Liver (tissue), 8 donors: ENCODE measurements at regions not wholly inside any gene's neighbourhood (a gene's known extent, or its start where the extent isn't known, plus 50 kb on each side); places are given as distances from the start of the nearest gene placed in this dataset.

Source experiments
- DNase-seq: peaks from one replicate; pipeline ENCODE4 v3.0.0-alpha.2; 2017; ENCODE audit warnings: low spot score
- H3K27ac ChIP-seq, 2 donors: one replicate each; pipeline ENCODE4 v1.7.0; 2013; ENCODE audit warnings: inconsistent platforms in 2 of 2, low read length in 2 of 2, control low read depth in 1 of 2, low read depth in 1 of 2, mild to moderate bottlenecking in 1 of 2
- H3K27me3 ChIP-seq, 4 donors: one replicate each; pipeline versions ENCODE4 v1.6.1 to v1.7.0; 2013; ENCODE audit warnings: low read length in 3 of 4, inconsistent platforms in 1 of 4, mild to moderate bottlenecking in 1 of 4, moderate library complexity in 1 of 4; ENCODE audit not compliant: control insufficient read depth in 4 of 4, insufficient read depth in 4 of 4
- H3K36me3 ChIP-seq, 4 donors: one replicate each; pipeline versions ENCODE4 v1.6.1 to v1.7.0; 2013; ENCODE audit warnings: low read length in 3 of 4, mild to moderate bottlenecking in 3 of 4, low read depth in 1 of 4, moderate library complexity in 1 of 4; ENCODE audit not compliant: control insufficient read depth in 4 of 4, insufficient read depth in 3 of 4
- H3K4me1 ChIP-seq, 4 donors: one replicate each; pipeline versions ENCODE4 v1.6.1 to v1.7.0; 2013; ENCODE audit warnings: low read length in 3 of 4, mild to moderate bottlenecking in 3 of 4, moderate library complexity in 1 of 4; ENCODE audit not compliant: control insufficient read depth in 4 of 4, insufficient read depth in 4 of 4
- H3K4me3 ChIP-seq, 3 donors: one replicate each; pipeline versions ENCODE4 v1.6.1 to v1.7.0; 2013; ENCODE audit warnings: low read length in 3 of 3, control low read depth in 1 of 3, low read depth in 1 of 3, mild to moderate bottlenecking in 1 of 3
- H3K9ac ChIP-seq, 2 donors: one replicate each; pipeline ENCODE4 v1.7.0; 2013; ENCODE audit warnings: low read length in 2 of 2, mild to moderate bottlenecking in 2 of 2, moderate library complexity in 2 of 2, control low read depth in 1 of 2, low read depth in 1 of 2
- H3K9me3 ChIP-seq, 4 donors: one replicate each; pipeline versions ENCODE4 v1.6.1 to v1.7.0; 2013; ENCODE audit warnings: low read length in 3 of 4; ENCODE audit not compliant: control insufficient read depth in 4 of 4
- FOXA1 ChIP-seq: IDR thresholded peaks from 2 replicates; pipeline ENCODE4 v1.6.1; 2016; ENCODE audit warnings: antibody characterized with exemption
- GABPA ChIP-seq, 2 donors: IDR thresholded peaks in 1 of 2; conservative IDR thresholded peaks in 1 of 2; 2 replicates each; pipeline ENCODE4 v1.6.1; 2016; ENCODE audit warnings: antibody characterized with exemption in 2 of 2, mild to moderate bottlenecking in 1 of 2, moderate library complexity in 1 of 2
- JUND ChIP-seq, 2 donors: IDR thresholded peaks; 2 replicates each; pipeline ENCODE4 v1.6.1; 2016; ENCODE audit warnings: antibody characterized with exemption in 2 of 2
- RAD21 ChIP-seq, 2 donors: IDR thresholded peaks; 2 replicates each; pipeline ENCODE4 v1.6.1; 2016; ENCODE audit warnings: antibody characterized with exemption in 2 of 2, mild to moderate bottlenecking in 2 of 2
- RXRA ChIP-seq, 2 donors: IDR thresholded peaks; 2 replicates each; pipeline ENCODE4 v1.6.1; 2017 to 2018; ENCODE audit warnings: antibody characterized with exemption in 2 of 2, mild to moderate bottlenecking in 1 of 2
- SP1 ChIP-seq: IDR thresholded peaks from 2 replicates; pipeline ENCODE4 v1.6.1; 2018; ENCODE audit warnings: antibody characterized with exemption, mild to moderate bottlenecking
- YY1 ChIP-seq: IDR thresholded peaks from 2 replicates; pipeline ENCODE4 v1.6.1; 2016; ENCODE audit warnings: antibody characterized with exemption, mild to moderate bottlenecking
- WGBS: extraction: QIAGEN DNeasy Blood & Tissue Kit; methylation state at CpG from one replicate; pipeline ENCODE4 v1.1.7; 2013; 5-methylcytosine and 5-hydroxymethylcytosine counted together
- TF ChIP-seq, protein P1 (sequence below): IDR thresholded peaks from 2 replicates; pipeline ENCODE4 v1.6.1; 2016; ENCODE audit warnings: antibody characterized with exemption
- TF ChIP-seq, protein P2 (sequence below): IDR thresholded peaks from 2 replicates; pipeline ENCODE4 v1.6.1; 2016; ENCODE audit warnings: antibody characterized with exemption
- TF ChIP-seq, protein P3 (sequence below): IDR thresholded peaks from 2 replicates; pipeline ENCODE4 v1.6.1; 2016; ENCODE audit warnings: antibody characterized with exemption, mild to moderate bottlenecking
- TF ChIP-seq, protein P4 (sequence below): fragments of 150-350 bp; IDR thresholded peaks from 2 replicates; pipeline ENCODE4 v1.5.1; 2017; ENCODE audit warnings: improper control_type of control experiment, low read depth, low read length; ENCODE audit not compliant: missing input control
- TF ChIP-seq, protein P5 (sequence below): IDR thresholded peaks from 2 replicates; pipeline ENCODE4 v1.6.1; 2016; ENCODE audit warnings: antibody characterized with exemption
- donor health status: healthy.
- donor health status: healthy.
- donor health status: healthy.
- donor health status: healthy.
- donor health status: healthy.

DNA sequence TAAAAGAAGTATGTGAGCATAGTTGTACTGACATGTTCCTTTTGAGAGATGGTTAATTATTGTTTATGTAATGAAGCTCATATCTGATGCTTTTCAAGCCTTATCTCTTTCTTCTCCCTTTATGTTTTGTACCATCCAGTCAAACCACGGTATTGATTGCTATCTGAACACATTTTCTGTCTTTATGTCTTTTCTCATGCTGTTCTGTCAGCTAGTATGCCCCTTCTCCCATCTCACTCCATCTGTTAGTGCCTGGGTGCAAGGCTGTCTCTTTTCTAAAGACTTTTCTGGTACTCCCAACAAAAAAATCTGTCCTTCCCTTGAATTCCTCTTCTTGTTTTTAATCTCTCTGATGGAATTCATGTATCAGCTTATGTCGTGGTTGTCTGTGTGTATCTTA, 883.8 kb upstream of the IGFBP7 start:
- H3K9ac ChIP-seq: no peak overlapping the region
- no peaks in the 10 kb centered on the region for H3K27me3 ChIP-seq
- no peaks in the 10 kb centered on the region for H3K36me3 ChIP-seq
- H3K27ac ChIP-seq: no peak overlapping the region
- no peaks in the 10 kb centered on the region for H3K9me3 ChIP-seq
- no peak for TF ChIP-seq SP1
- TF ChIP-seq, protein P1, sequence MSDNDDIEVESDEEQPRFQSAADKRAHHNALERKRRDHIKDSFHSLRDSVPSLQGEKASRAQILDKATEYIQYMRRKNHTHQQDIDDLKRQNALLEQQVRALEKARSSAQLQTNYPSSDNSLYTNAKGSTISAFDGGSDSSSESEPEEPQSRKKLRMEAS: no peak
- TF ChIP-seq YY1: no peak
- no peak for TF ChIP-seq RXRA (IDR thresholded peaks at IDR 0.05)
- TF ChIP-seq, protein P2, sequence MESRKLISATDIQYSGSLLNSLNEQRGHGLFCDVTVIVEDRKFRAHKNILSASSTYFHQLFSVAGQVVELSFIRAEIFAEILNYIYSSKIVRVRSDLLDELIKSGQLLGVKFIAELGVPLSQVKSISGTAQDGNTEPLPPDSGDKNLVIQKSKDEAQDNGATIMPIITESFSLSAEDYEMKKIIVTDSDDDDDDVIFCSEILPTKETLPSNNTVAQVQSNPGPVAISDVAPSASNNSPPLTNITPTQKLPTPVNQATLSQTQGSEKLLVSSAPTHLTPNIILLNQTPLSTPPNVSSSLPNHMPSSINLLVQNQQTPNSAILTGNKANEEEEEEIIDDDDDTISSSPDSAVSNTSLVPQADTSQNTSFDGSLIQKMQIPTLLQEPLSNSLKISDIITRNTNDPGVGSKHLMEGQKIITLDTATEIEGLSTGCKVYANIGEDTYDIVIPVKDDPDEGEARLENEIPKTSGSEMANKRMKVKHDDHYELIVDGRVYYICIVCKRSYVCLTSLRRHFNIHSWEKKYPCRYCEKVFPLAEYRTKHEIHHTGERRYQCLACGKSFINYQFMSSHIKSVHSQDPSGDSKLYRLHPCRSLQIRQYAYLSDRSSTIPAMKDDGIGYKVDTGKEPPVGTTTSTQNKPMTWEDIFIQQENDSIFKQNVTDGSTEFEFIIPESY: no peak
- TF ChIP-seq, protein P3, sequence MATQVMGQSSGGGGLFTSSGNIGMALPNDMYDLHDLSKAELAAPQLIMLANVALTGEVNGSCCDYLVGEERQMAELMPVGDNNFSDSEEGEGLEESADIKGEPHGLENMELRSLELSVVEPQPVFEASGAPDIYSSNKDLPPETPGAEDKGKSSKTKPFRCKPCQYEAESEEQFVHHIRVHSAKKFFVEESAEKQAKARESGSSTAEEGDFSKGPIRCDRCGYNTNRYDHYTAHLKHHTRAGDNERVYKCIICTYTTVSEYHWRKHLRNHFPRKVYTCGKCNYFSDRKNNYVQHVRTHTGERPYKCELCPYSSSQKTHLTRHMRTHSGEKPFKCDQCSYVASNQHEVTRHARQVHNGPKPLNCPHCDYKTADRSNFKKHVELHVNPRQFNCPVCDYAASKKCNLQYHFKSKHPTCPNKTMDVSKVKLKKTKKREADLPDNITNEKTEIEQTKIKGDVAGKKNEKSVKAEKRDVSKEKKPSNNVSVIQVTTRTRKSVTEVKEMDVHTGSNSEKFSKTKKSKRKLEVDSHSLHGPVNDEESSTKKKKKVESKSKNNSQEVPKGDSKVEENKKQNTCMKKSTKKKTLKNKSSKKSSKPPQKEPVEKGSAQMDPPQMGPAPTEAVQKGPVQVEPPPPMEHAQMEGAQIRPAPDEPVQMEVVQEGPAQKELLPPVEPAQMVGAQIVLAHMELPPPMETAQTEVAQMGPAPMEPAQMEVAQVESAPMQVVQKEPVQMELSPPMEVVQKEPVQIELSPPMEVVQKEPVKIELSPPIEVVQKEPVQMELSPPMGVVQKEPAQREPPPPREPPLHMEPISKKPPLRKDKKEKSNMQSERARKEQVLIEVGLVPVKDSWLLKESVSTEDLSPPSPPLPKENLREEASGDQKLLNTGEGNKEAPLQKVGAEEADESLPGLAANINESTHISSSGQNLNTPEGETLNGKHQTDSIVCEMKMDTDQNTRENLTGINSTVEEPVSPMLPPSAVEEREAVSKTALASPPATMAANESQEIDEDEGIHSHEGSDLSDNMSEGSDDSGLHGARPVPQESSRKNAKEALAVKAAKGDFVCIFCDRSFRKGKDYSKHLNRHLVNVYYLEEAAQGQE: no peak
- no peak overlapping the region for H3K4me3 ChIP-seq
- H3K4me1 ChIP-seq: no peaks in the 10 kb centered on the region
- DNase-seq: no peak
- WGBS: 45% methylated on average over 2 of the region's 2 CpGs

DNA sequence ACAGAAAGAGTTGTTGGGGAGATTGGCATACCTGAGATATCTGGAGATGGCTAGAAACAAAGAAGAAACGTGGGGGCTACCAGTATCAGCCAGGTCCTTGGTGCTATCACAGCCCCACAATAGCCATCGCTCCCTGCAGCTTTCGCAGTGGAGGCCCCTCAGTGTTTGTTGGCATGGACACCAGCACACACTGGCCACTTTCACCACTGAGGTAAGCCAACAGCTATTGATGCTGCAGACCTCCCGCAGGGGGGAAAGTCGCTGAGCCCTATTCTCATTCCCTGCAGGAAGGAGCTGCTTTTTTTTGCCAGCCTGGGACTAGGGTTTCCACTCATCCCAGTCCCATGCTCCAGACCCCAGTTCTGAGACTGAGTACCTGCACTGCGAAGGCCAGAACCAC, 879.2 kb upstream of the IGFBP7 start:
- H3K9me3 ChIP-seq: no peaks in the 10 kb centered on the region
- H3K27me3 ChIP-seq: no peaks in the 10 kb centered on the region
- H3K9ac ChIP-seq: no peak overlapping the region
- TF ChIP-seq RAD21 (IDR thresholded peaks at IDR 0.05): no peak
- no peak for TF ChIP-seq FOXA1
- TF ChIP-seq, protein P2: no peak
- no peak for TF ChIP-seq GABPA (IDR thresholded peaks at IDR 0.05 in 1 of 2, conservative IDR thresholded peaks at IDR 0.05 in 1 of 2)
- TF ChIP-seq, protein P4, sequence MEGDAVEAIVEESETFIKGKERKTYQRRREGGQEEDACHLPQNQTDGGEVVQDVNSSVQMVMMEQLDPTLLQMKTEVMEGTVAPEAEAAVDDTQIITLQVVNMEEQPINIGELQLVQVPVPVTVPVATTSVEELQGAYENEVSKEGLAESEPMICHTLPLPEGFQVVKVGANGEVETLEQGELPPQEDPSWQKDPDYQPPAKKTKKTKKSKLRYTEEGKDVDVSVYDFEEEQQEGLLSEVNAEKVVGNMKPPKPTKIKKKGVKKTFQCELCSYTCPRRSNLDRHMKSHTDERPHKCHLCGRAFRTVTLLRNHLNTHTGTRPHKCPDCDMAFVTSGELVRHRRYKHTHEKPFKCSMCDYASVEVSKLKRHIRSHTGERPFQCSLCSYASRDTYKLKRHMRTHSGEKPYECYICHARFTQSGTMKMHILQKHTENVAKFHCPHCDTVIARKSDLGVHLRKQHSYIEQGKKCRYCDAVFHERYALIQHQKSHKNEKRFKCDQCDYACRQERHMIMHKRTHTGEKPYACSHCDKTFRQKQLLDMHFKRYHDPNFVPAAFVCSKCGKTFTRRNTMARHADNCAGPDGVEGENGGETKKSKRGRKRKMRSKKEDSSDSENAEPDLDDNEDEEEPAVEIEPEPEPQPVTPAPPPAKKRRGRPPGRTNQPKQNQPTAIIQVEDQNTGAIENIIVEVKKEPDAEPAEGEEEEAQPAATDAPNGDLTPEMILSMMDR: no peak
- no peak for TF ChIP-seq RXRA (IDR thresholded peaks at IDR 0.05)
- TF ChIP-seq, protein P5, sequence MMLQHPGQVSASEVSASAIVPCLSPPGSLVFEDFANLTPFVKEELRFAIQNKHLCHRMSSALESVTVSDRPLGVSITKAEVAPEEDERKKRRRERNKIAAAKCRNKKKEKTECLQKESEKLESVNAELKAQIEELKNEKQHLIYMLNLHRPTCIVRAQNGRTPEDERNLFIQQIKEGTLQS: no peak
- TF ChIP-seq YY1: no peak
- no peak for TF ChIP-seq JUND (IDR thresholded peaks at IDR 0.05)
- H3K4me1 ChIP-seq: no peaks in the 10 kb centered on the region
- H3K4me3 ChIP-seq: no peak overlapping the region
- H3K27ac ChIP-seq: no peak overlapping the region
- no peak for DNase-seq
- H3K36me3 ChIP-seq: no peaks in the 10 kb centered on the region
- 74% methylated on average over 6 of the region's 6 CpGs for WGBS
